IMR-90 (cell line): ENCODE measurements at regions not wholly inside any gene's neighbourhood (a gene's known extent, or its start where the extent isn't known, plus 50 kb on each side); places are given as distances from the start of the nearest gene placed in this dataset.
A peak's percentile ranks its signal among the peaks of the same experiment; 100 is the strongest.

Experiments
- ATAC-seq: fragments of 200-7000 bp; cut with Tn5 transposase; 2 replicates; pipeline ENCODE4 v1.9.1; 2020; ENCODE audit warnings: low read depth, mild to moderate bottlenecking, moderate library complexity
- BruUV-seq: library from RNA; stranded (reverse); fragments of 400-500 nt; replicated peaks from 2 replicates; lab custom pipeline; 2021; lab: Mats Ljungman, UMichigan
- CTCF ChIA-PET: fragments of 300-600 bp; formaldehyde crosslinking; extraction: SDS; loops from one replicate; lab custom pipeline; 2021; ENCODE audit warnings: antibody characterized with exemption; lab: Yijun Ruan, JAX
- POLR2A ChIA-PET: fragments of 300-600 bp; sonication (Branson Sonifier 250); formaldehyde crosslinking; loops from one replicate; lab custom pipeline; 2022; ENCODE audit warnings: antibody characterized with exemption; ENCODE audit not compliant: unreplicated experiment; lab: Charles Lee
- DNase-seq: peaks from one replicate; pipeline ENCODE4 v3.0.0; 2013
- H2AFZ ChIP-seq: replicated peaks from 2 replicates; pipeline ENCODE3; 2013; ENCODE audit warnings: low read length, mild to moderate bottlenecking; ENCODE audit not compliant: poor library complexity
- H2AK5ac ChIP-seq: 2 replicates; pipeline ENCODE4 v1.6.1; 2013; ENCODE audit warnings: low read depth, low read length, inconsistent platforms
- H2AK9ac ChIP-seq: replicated peaks from 2 replicates; pipeline ENCODE3; 2013; ENCODE audit warnings: mild to moderate bottlenecking, low read depth, low read length, moderate library complexity; ENCODE audit not compliant: poor library complexity
- H2BK120ac ChIP-seq: 2 replicates; pipeline ENCODE4 v1.6.1; 2013; ENCODE audit warnings: low read depth, low read length, inconsistent platforms
- H2BK15ac ChIP-seq: 3 replicates; pipeline ENCODE4 v1.6.1; 2013; ENCODE audit warnings: low read depth, low read length, inconsistent platforms
- H2BK20ac ChIP-seq: 2 replicates; pipeline ENCODE4 v1.6.1; 2013; ENCODE audit warnings: low read depth, mild to moderate bottlenecking, inconsistent platforms, low read length, moderate library complexity
- H2BK5ac ChIP-seq: 2 replicates; pipeline ENCODE4 v1.6.1; 2013; ENCODE audit warnings: mild to moderate bottlenecking, low read depth, low read length, inconsistent platforms; ENCODE audit not compliant: poor library complexity, severe bottlenecking
- H3K14ac ChIP-seq: replicated peaks from 2 replicates; pipeline ENCODE4 v1.6.1; 2013; ENCODE audit warnings: low read depth, low read length, inconsistent platforms
- H3K18ac ChIP-seq: 2 replicates; pipeline ENCODE4 v1.6.1; 2013; ENCODE audit warnings: low read depth, low read length, control low read depth
- H3K23ac ChIP-seq: 2 replicates; pipeline ENCODE4 v1.6.1; 2013; ENCODE audit warnings: low read depth, low read length, inconsistent platforms
- H3K27ac ChIP-seq: 2 replicates; pipeline ENCODE4 v1.5.1; 2013; ENCODE audit warnings: mild to moderate bottlenecking, control low read depth, low read length; ENCODE audit not compliant: insufficient read depth
- H3K27me3 ChIP-seq: 2 replicates; pipeline ENCODE4 v1.6.1; 2013; ENCODE audit warnings: low read length; ENCODE audit not compliant: control insufficient read depth, insufficient read depth
- H3K36me3 ChIP-seq: 2 replicates; pipeline ENCODE4 v1.6.1; 2013; ENCODE audit warnings: low read length, mixed read lengths; ENCODE audit not compliant: control insufficient read depth, insufficient read depth
- H3K4ac ChIP-seq: 2 replicates; pipeline ENCODE4 v1.6.1; 2013; ENCODE audit warnings: low read depth, low read length, inconsistent platforms
- H3K4me1 ChIP-seq: 2 replicates; pipeline ENCODE4 v1.6.1; 2013; ENCODE audit warnings: low read length, mixed read lengths; ENCODE audit not compliant: control insufficient read depth, insufficient read depth
- H3K4me2 ChIP-seq: 2 replicates; pipeline ENCODE4 v1.6.1; 2013; ENCODE audit warnings: low read depth, mild to moderate bottlenecking, control low read depth, low read length, moderate library complexity
- H3K4me3 ChIP-seq: 2 replicates; pipeline ENCODE4 v1.5.1; 2013; ENCODE audit warnings: low read depth, mild to moderate bottlenecking, control low read depth, low read length, moderate library complexity; ENCODE audit not compliant: insufficient read depth
- H3K56ac ChIP-seq: 2 replicates; pipeline ENCODE4 v1.6.1; 2013; ENCODE audit warnings: low read length, inconsistent platforms; ENCODE audit not compliant: insufficient read depth; ENCODE audit errors: extremely low read depth
- H3K79me1 ChIP-seq, 2 experiments: 2 replicates each; pipeline ENCODE4 v1.6.1; 2013; ENCODE audit warnings: low read length in 2 of 2, inconsistent platforms in 1 of 2, low read depth in 1 of 2
- H3K9ac ChIP-seq: 2 replicates; pipeline ENCODE4 v1.6.1; 2013; ENCODE audit warnings: low read depth, low read length, control low read depth
- H3K9me1 ChIP-seq: 2 replicates; pipeline ENCODE4 v1.6.1; 2013; ENCODE audit warnings: low read length, inconsistent platforms; ENCODE audit not compliant: insufficient read depth
- H3K9me3 ChIP-seq: 2 replicates; pipeline ENCODE4 v1.6.1; 2013; ENCODE audit warnings: low read length; ENCODE audit not compliant: control insufficient read depth, insufficient read depth
- H4K20me1 ChIP-seq: 2 replicates; pipeline ENCODE4 v1.6.1; 2013; ENCODE audit warnings: low read length, inconsistent platforms; ENCODE audit not compliant: insufficient read depth
- H4K5ac ChIP-seq: 2 replicates; pipeline ENCODE4 v1.6.1; 2013; ENCODE audit warnings: mild to moderate bottlenecking, low read depth, low read length, control low read depth
- H4K8ac ChIP-seq, 2 experiments: 2 replicates each; pipeline ENCODE4 v1.6.1; 2013; ENCODE audit warnings: low read depth in 2 of 2, low read length in 2 of 2, control low read depth in 1 of 2, inconsistent platforms in 1 of 2
- H4K91ac ChIP-seq: 2 replicates; pipeline ENCODE4 v1.6.1; 2013; ENCODE audit warnings: low read depth, low read length, inconsistent platforms; ENCODE audit not compliant: insufficient read depth
- CHD1 ChIP-seq: IDR thresholded peaks from 2 replicates; pipeline ENCODE4 v1.6.1; 2012; ENCODE audit warnings: low read depth, low read length, improper control_type of control experiment
- CTCF ChIP-seq: conservative IDR thresholded peaks from 2 replicates; pipeline ENCODE4 v1.5.1; 2012; ENCODE audit warnings: mild to moderate bottlenecking, low read depth, low read length, improper control_type of control experiment
- MAFK ChIP-seq: IDR thresholded peaks from 2 replicates; pipeline ENCODE4 v1.6.1; 2012; ENCODE audit warnings: low read depth, low read length, improper control_type of control experiment
- MAZ ChIP-seq: IDR thresholded peaks from 2 replicates; pipeline ENCODE4 v1.6.1; 2012; ENCODE audit warnings: low read depth, mild to moderate bottlenecking, low read length, improper control_type of control experiment, moderate library complexity, borderline replicate concordance
- RCOR1 ChIP-seq: IDR thresholded peaks from 2 replicates; pipeline ENCODE4 v1.6.1; 2012; ENCODE audit warnings: mild to moderate bottlenecking, low read length, improper control_type of control experiment; ENCODE audit not compliant: insufficient replicate concordance
- RFX5 ChIP-seq: IDR thresholded peaks from 2 replicates; pipeline ENCODE4 v1.8.0; 2012; ENCODE audit warnings: low read depth, mild to moderate bottlenecking, low read length, moderate library complexity
- SMC3 ChIP-seq: fragments of 150-350 bp; IDR thresholded peaks from 2 replicates; pipeline ENCODE4 v1.6.1; 2016; ENCODE audit warnings: low read depth, mild to moderate bottlenecking, antibody characterized with exemption, low read length, moderate library complexity
- USF2 ChIP-seq: fragments of 150-350 bp; IDR thresholded peaks from 2 replicates; pipeline ENCODE4 v1.6.1; 2017; ENCODE audit warnings: mild to moderate bottlenecking, antibody characterized with exemption, low read length, low read depth
- WGBS, 2 experiments: methylation state at CpG; one replicate each; pipeline versions ENCODE4 v1.1.5 to v1.1.7; 2013; ENCODE audit warnings: missing lambda C conversion rate in 2 of 2; ENCODE audit not compliant: insufficient read length in 1 of 2; ENCODE audit errors: extremely low coverage in 2 of 2; 5-methylcytosine and 5-hydroxymethylcytosine counted together
- dilution Hi-C: fragments of 300-500 bp; cut with HindIII; formaldehyde crosslinking; loops from one replicate; pipeline ENCODE4 v1.14.3; 2018; ENCODE audit warnings: low sequenced_read_pairs; ENCODE audit not compliant: unreplicated experiment
- in situ Hi-C: fragments of 300-500 bp; cut with MboI; formaldehyde crosslinking; loops from 3 replicates; pipeline ENCODE4 v1.14.3; 2019; ENCODE audit warnings: low sequenced_read_pairs, inconsistent platforms, mixed read lengths
- intact Hi-C: fragments of 100-400 bp; cut with micrococcal nuclease; formaldehyde crosslinking; loops from 2 replicates; pipeline ENCODE4 v1.10.0; 2022

GRCh38 chr6:1088492-1089001 is 223.4 kb upstream of the FOXQ1 start:
- H2AK9ac ChIP-seq, result no peak overlapping the region
- H3K4ac ChIP-seq, result no peak overlapping the region
- H4K8ac ChIP-seq, result no peak overlapping the region
- intact Hi-C loops, result no loop called here
- H3K18ac ChIP-seq, result no peak overlapping the region
- no peak overlapping the region for H3K14ac ChIP-seq
- peaks cover 7% of the 10 kb centered on the region; the same call in 1 of the 2 replicates for H3K9me1 ChIP-seq
- no peak overlapping the region for H4K5ac ChIP-seq
- POLR2A ChIA-PET, result no interaction called here
- H3K4me3 ChIP-seq, result no peak overlapping the region
- H3K4me1 ChIP-seq, result peaks cover 8% of the 10 kb centered on the region
- no peak for TF ChIP-seq CTCF
- no peak for TF ChIP-seq RCOR1
- TF ChIP-seq SMC3, result no peak
- no peak for TF ChIP-seq MAZ
- TF ChIP-seq CHD1, result no peak
- TF ChIP-seq USF2, result no peak
- peak; percentile 75 for TF ChIP-seq MAFK
- no peak for TF ChIP-seq RFX5
- no peak overlapping the region for H3K23ac ChIP-seq
- H3K27me3 ChIP-seq, result no peaks in the 10 kb centered on the region
- H2BK20ac ChIP-seq, result no peak overlapping the region
- no peak for DNase-seq
- no peaks in the 10 kb centered on the region for H4K20me1 ChIP-seq
- no peak overlapping the region for H2AK5ac ChIP-seq
- ATAC-seq, result no peak
- H3K9me3 ChIP-seq, result no peaks in the 10 kb centered on the region
- in situ Hi-C loops, result no loop called here
- H3K27ac ChIP-seq, result no peak overlapping the region
- CTCF ChIA-PET, result interaction anchor here (0.5 kb wide), 1 partner anchor 122 kb away, joined by 3 read pairs; no protein-coding TSS in a partner anchor
- H3K56ac ChIP-seq, result no peak overlapping the region
- H4K91ac ChIP-seq, result no peak overlapping the region
- H2AFZ ChIP-seq, result no peak overlapping the region
- WGBS, 2 experiments, result no CpG with 5 or more reads among the region's 5 CpGs
- BruUV-seq, result no TSS peak
- H3K4me2 ChIP-seq, result no peak overlapping the region
- no peak overlapping the region for H2BK5ac ChIP-seq
- dilution Hi-C loops, result no loop called here
- no peak overlapping the region for H3K9ac ChIP-seq
- no peaks in the 10 kb centered on the region for H3K36me3 ChIP-seq
- no peak overlapping the region for H2BK120ac ChIP-seq
- H3K79me1 ChIP-seq, result no peaks in the 10 kb centered on the region
- H2BK15ac ChIP-seq, result no peak overlapping the region
